ENCODE measurements at regions not wholly inside any gene's neighbourhood (a gene's known extent, or its start where the extent isn't known, plus 50 kb on each side); places are given as distances from the start of the nearest gene placed in this dataset.

- no peak overlapping the region for H2AFZ ChIP-seq (ENCODE audit: low read depth, low read length)
- peaks cover 4% of the 10 kb centered on the region for H3K9me3 ChIP-seq (ENCODE audit: low read length)
- peaks cover 6% of the 10 kb centered on the region for H3K27me3 ChIP-seq (ENCODE audit: insufficient read depth, low read length)
- no peak overlapping the region for H3K4me3 ChIP-seq (ENCODE audit: low read length)
- H3K4me1 ChIP-seq (ENCODE audit: insufficient read depth, low read length) = no peaks in the 10 kb centered on the region
- H3K36me3 ChIP-seq (ENCODE audit: insufficient read depth, low read length) = no peaks in the 10 kb centered on the region
These were observed 95.3 kb upstream of the DLG1 start for GRCh38 chr3:197393711-197394110.

- Histone ChIP-seq H3K9me3 (ENCODE audit: low read length) (peaks cover 4% of the 10 kb centered on the region), H3K4me3 (ENCODE audit: low read length) (no peak overlapping the region), H3K27me3 (ENCODE audit: insufficient read depth, low read length) (peaks cover 6% of the 10 kb centered on the region), H3K4me1 (ENCODE audit: insufficient read depth, low read length) (no peaks in the 10 kb centered on the region), H3K36me3 (ENCODE audit: insufficient read depth, low read length) (no peaks in the 10 kb centered on the region), H2AFZ (ENCODE audit: low read depth, low read length) (no peak overlapping the region)
These were observed 94.5 kb upstream of the DLG1 start for GRCh38 chr3:197392961-197393360.

- no peaks in the 10 kb centered on the region for H3K9me3 ChIP-seq (ENCODE audit: low read length)
These were observed 83.0 kb upstream of the DLG1 start for GRCh38 chr3:197381371-197381770.

GRCh38 chr3:197380786-197381185 lies 82.4 kb upstream of the DLG1 start:
- Histone ChIP-seq H2AFZ (ENCODE audit: low read depth, low read length) (no peak overlapping the region), H3K4me1 (ENCODE audit: insufficient read depth, low read length) (no peaks in the 10 kb centered on the region), H3K4me3 (ENCODE audit: low read length) (no peak overlapping the region), H3K9me3 (ENCODE audit: low read length) (no peaks in the 10 kb centered on the region), H3K36me3 (ENCODE audit: insufficient read depth, low read length) (no peaks in the 10 kb centered on the region), H3K27me3 (ENCODE audit: insufficient read depth, low read length) (no peaks in the 10 kb centered on the region)

More at GRCh38 chr3:197381371-197381770, 83.0 kb upstream of the DLG1 start:
- Histone ChIP-seq H3K4me1 (ENCODE audit: insufficient read depth, low read length) (no peaks in the 10 kb centered on the region), H3K4me3 (ENCODE audit: low read length) (no peak overlapping the region), H3K27me3 (ENCODE audit: insufficient read depth, low read length) (no peaks in the 10 kb centered on the region), H2AFZ (ENCODE audit: low read depth, low read length) (no peak overlapping the region), H3K36me3 (ENCODE audit: insufficient read depth, low read length) (no peaks in the 10 kb centered on the region)

- Histone ChIP-seq H3K4me3 (ENCODE audit: low read length) (no peak overlapping the region), H3K4me1 (ENCODE audit: insufficient read depth, low read length) (no peaks in the 10 kb centered on the region), H2AFZ (ENCODE audit: low read depth, low read length) (no peak overlapping the region), H3K9me3 (ENCODE audit: low read length) (no peaks in the 10 kb centered on the region), H3K27me3 (ENCODE audit: insufficient read depth, low read length) (no peaks in the 10 kb centered on the region), H3K36me3 (ENCODE audit: insufficient read depth, low read length) (no peaks in the 10 kb centered on the region)
These were observed 80.7 kb upstream of the DLG1 start for GRCh38 chr3:197378985-197379718.

- H3K9me3 ChIP-seq (ENCODE audit: low read length) = no peaks in the 10 kb centered on the region
- no peak overlapping the region for H2AFZ ChIP-seq (ENCODE audit: low read depth, low read length)
- H3K4me1 ChIP-seq (ENCODE audit: insufficient read depth, low read length) = peaks cover 6% of the 10 kb centered on the region
- H3K4me3 ChIP-seq (ENCODE audit: low read length) = no peak overlapping the region
- H3K36me3 ChIP-seq (ENCODE audit: insufficient read depth, low read length) = no peaks in the 10 kb centered on the region
- H3K27me3 ChIP-seq (ENCODE audit: insufficient read depth, low read length) = no peaks in the 10 kb centered on the region
These were observed 78.5 kb upstream of the DLG1 start for GRCh38 chr3:197376735-197377555.

DNA sequence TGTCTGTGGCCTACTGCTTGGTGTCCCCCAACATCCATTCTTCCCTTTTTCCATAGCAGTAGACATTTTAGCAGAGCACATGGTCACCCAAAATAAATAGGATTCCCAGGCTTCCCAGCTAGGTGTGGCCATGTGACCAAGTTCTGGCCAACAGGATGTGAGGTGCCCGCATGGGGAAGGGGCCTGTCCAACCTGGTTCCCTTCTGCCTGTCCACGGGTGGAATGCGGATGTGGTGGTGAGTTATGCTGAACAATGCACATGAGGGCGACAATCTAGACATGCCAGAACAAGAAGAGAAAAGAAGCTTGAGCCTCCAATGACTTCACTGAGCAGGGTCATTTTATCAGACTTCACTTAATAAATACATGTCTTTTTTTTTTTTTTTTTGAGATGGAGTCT lies 77.6 kb upstream of the DLG1 start:
- no peaks in the 10 kb centered on the region for H3K36me3 ChIP-seq (ENCODE audit: insufficient read depth, low read length)
- H3K27me3 ChIP-seq (ENCODE audit: insufficient read depth, low read length) = no peaks in the 10 kb centered on the region
- no peaks in the 10 kb centered on the region for H3K9me3 ChIP-seq (ENCODE audit: low read length)
- no peak overlapping the region for H2AFZ ChIP-seq (ENCODE audit: low read depth, low read length)
- H3K4me3 ChIP-seq (ENCODE audit: low read length) = no peak overlapping the region
- peaks cover 10% of the 10 kb centered on the region for H3K4me1 ChIP-seq (ENCODE audit: insufficient read depth, low read length)

DNA sequence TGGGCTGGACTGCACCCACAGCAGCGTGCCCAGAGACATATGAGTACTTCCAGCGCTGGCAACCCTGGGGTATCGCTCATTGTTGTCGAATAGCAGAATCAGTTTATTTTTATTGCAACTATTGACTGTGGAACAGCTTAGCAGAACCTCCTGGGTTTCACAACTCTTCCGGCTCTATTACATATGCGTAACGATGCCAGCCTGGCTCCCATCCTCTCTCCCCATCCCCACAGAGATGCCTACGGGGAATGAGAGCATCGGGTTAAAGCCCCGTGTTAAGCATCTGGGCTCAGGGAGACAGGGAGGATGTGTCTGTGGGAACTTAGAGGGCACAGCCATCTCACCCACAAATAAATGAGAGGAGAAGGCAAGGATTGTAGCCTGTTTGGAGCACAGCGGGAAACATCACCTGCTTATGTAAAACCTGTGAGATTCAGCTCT lies 76.6 kb upstream of the DLG1 start:
- Histone ChIP-seq H3K9me3 (ENCODE audit: low read length) (no peaks in the 10 kb centered on the region), H2AFZ (ENCODE audit: low read depth, low read length) (no peak overlapping the region), H3K36me3 (ENCODE audit: insufficient read depth, low read length) (no peaks in the 10 kb centered on the region), H3K4me3 (ENCODE audit: low read length) (no peak overlapping the region), H3K4me1 (ENCODE audit: insufficient read depth, low read length) (peaks cover 18% of the 10 kb centered on the region), H3K27me3 (ENCODE audit: insufficient read depth, low read length) (no peaks in the 10 kb centered on the region)

GRCh38 chr3:197373096-197373495 lies 74.7 kb upstream of the DLG1 start:
- Histone ChIP-seq H3K36me3 (ENCODE audit: insufficient read depth, low read length) (no peaks in the 10 kb centered on the region), H3K4me1 (ENCODE audit: insufficient read depth, low read length) (peaks cover 23% of the 10 kb centered on the region), H3K27me3 (ENCODE audit: insufficient read depth, low read length) (no peaks in the 10 kb centered on the region), H2AFZ (ENCODE audit: low read depth, low read length) (no peak overlapping the region), H3K9me3 (ENCODE audit: low read length) (no peaks in the 10 kb centered on the region), H3K4me3 (ENCODE audit: low read length) (no peak overlapping the region)

- no peaks in the 10 kb centered on the region for H3K27me3 ChIP-seq (ENCODE audit: insufficient read depth, low read length)
- H2AFZ ChIP-seq (ENCODE audit: low read depth, low read length) = no peak overlapping the region
- H3K4me3 ChIP-seq (ENCODE audit: low read length) = no peak overlapping the region
- peaks cover 26% of the 10 kb centered on the region for H3K4me1 ChIP-seq (ENCODE audit: insufficient read depth, low read length)
- H3K9me3 ChIP-seq (ENCODE audit: low read length) = no peaks in the 10 kb centered on the region
- no peaks in the 10 kb centered on the region for H3K36me3 ChIP-seq (ENCODE audit: insufficient read depth, low read length)
These were observed 73.7 kb upstream of the DLG1 start for GRCh38 chr3:197372047-197372661.

- H3K27me3 ChIP-seq (ENCODE audit: insufficient read depth, low read length) = no peaks in the 10 kb centered on the region
- no peak overlapping the region for H3K4me3 ChIP-seq (ENCODE audit: low read length)
- no peaks in the 10 kb centered on the region for H3K36me3 ChIP-seq (ENCODE audit: insufficient read depth, low read length)
- peaks cover 26% of the 10 kb centered on the region for H3K4me1 ChIP-seq (ENCODE audit: insufficient read depth, low read length)
- H3K9me3 ChIP-seq (ENCODE audit: low read length) = no peaks in the 10 kb centered on the region
- no peak overlapping the region for H2AFZ ChIP-seq (ENCODE audit: low read depth, low read length)
These were observed 73.2 kb upstream of the DLG1 start for GRCh38 chr3:197371591-197372046.

GRCh38 chr3:197369545-197369944 lies 71.1 kb upstream of the DLG1 start:
- Histone ChIP-seq H2AFZ (ENCODE audit: low read depth, low read length) (no peak overlapping the region), H3K4me3 (ENCODE audit: low read length) (no peak overlapping the region), H3K36me3 (ENCODE audit: insufficient read depth, low read length) (no peaks in the 10 kb centered on the region), H3K9me3 (ENCODE audit: low read length) (no peaks in the 10 kb centered on the region), H3K4me1 (ENCODE audit: insufficient read depth, low read length) (peaks cover 26% of the 10 kb centered on the region), H3K27me3 (ENCODE audit: insufficient read depth, low read length) (no peaks in the 10 kb centered on the region)

GRCh38 chr3:197368821-197369220 lies 70.4 kb upstream of the DLG1 start:
- H3K4me3 ChIP-seq (ENCODE audit: low read length) = no peak overlapping the region
- no peaks in the 10 kb centered on the region for H3K36me3 ChIP-seq (ENCODE audit: insufficient read depth, low read length)
- H3K4me1 ChIP-seq (ENCODE audit: insufficient read depth, low read length) = peaks cover 29% of the 10 kb centered on the region
- H3K9me3 ChIP-seq (ENCODE audit: low read length) = no peaks in the 10 kb centered on the region
- no peaks in the 10 kb centered on the region for H3K27me3 ChIP-seq (ENCODE audit: insufficient read depth, low read length)
- H2AFZ ChIP-seq (ENCODE audit: low read depth, low read length) = no peak overlapping the region
